Breast epithelium (tissue), 3 donors: ENCODE measurements at regions not wholly inside any gene's neighbourhood (a gene's known extent, or its start where the extent isn't known, plus 50 kb on each side); places are given as distances from the start of the nearest gene placed in this dataset.

Source experiments
- CTCF ChIP-seq, 3 donors: fragments of 450-650 bp; IDR thresholded peaks; one replicate each; pipeline ENCODE4 v1.5.1; 2016 to 2017; ENCODE audit warnings: antibody characterized with exemption in 3 of 3, mild to moderate bottlenecking in 3 of 3, moderate library complexity in 3 of 3
- POLR2A ChIP-seq: fragments of 450-650 bp; IDR thresholded peaks from one replicate; pipeline ENCODE4 v1.6.1; 2016; ENCODE audit warnings: antibody characterized with exemption, mild to moderate bottlenecking, moderate library complexity
- POLR2AphosphoS5 ChIP-seq, 3 donors: sonication (generic); formaldehyde crosslinking; IDR thresholded peaks; one replicate each; pipeline ENCODE4 v1.6.1; 2017; ENCODE audit warnings: antibody characterized with exemption in 3 of 3

DNA sequence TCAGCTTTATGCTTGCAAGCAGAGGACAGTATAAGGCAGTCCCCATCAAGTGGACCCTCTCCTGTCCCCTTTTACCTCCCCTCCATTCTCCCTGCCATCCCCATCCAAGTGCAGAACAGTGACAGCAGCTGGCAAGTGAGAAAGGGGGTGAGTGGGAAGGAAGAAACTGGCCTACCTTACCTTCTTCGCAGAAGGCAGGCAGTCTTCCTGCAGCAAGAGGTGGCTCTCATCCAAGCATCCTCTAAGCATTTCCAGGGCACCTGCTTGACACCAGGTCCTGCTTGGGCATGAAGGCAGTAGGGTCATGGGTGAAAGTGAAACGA is 77.3 kb upstream of the SH3PXD2B start:
- TF ChIP-seq CTCF (IDR thresholded peaks at IDR 0.05), result no peak
- no peak for TF ChIP-seq POLR2AphosphoS5 (IDR thresholded peaks at IDR 0.05)
- no peak for TF ChIP-seq POLR2A
